Panc1 (cell line): ENCODE measurements at regions not wholly inside any gene's neighbourhood (a gene's known extent, or its start where the extent isn't known, plus 50 kb on each side); places are given as distances from the start of the nearest gene placed in this dataset.

Experiments
- POLR2AphosphoS5 ChIP-seq: IDR thresholded peaks from 2 replicates; pipeline ENCODE4 v1.6.1; 2012; ENCODE audit warnings: mild to moderate bottlenecking, low read depth, low read length, moderate library complexity
- SIN3A ChIP-seq: IDR thresholded peaks from 2 replicates; pipeline ENCODE4 v1.6.1; 2012; ENCODE audit warnings: low read depth, mild to moderate bottlenecking, low read length, moderate library complexity, borderline replicate concordance; ENCODE audit not compliant: insufficient read depth
- TF ChIP-seq, protein P1 (sequence below): fragments of 450-650 bp; IDR thresholded peaks from 2 replicates; pipeline ENCODE4 v1.5.1; 2017; ENCODE audit warnings: mild to moderate bottlenecking
- TF ChIP-seq, protein P2 (sequence below), 2 experiments: IDR thresholded peaks; 2 replicates each; pipeline ENCODE4 v1.6.1; 2011 to 2012; ENCODE audit warnings: low read depth in 2 of 2, control low read depth in 1 of 2, low read length in 1 of 2, mild to moderate bottlenecking in 1 of 2, moderate library complexity in 1 of 2; ENCODE audit not compliant: insufficient read depth in 1 of 2

DNA sequence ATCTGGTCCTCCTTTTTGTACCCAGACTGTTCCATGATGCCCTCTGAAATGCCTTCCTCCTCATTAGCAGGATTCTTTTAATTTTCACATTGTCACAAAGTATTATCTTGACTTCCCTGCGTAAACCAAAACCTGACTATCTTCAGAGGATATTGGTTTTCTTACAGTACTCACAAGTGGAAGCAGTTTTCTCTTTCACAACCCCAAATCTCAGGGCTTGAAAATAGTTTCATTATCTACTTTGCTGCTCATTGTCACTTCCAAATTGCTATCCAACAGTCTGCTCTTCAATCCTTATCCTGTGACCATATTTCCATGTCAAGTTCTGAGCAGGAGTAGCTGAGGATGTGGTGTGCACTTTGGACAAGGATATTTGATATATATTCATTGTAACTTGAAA, 324.1 kb downstream of the FAM170A start:
- TF ChIP-seq, protein P1, sequence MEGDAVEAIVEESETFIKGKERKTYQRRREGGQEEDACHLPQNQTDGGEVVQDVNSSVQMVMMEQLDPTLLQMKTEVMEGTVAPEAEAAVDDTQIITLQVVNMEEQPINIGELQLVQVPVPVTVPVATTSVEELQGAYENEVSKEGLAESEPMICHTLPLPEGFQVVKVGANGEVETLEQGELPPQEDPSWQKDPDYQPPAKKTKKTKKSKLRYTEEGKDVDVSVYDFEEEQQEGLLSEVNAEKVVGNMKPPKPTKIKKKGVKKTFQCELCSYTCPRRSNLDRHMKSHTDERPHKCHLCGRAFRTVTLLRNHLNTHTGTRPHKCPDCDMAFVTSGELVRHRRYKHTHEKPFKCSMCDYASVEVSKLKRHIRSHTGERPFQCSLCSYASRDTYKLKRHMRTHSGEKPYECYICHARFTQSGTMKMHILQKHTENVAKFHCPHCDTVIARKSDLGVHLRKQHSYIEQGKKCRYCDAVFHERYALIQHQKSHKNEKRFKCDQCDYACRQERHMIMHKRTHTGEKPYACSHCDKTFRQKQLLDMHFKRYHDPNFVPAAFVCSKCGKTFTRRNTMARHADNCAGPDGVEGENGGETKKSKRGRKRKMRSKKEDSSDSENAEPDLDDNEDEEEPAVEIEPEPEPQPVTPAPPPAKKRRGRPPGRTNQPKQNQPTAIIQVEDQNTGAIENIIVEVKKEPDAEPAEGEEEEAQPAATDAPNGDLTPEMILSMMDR, result no peak
- TF ChIP-seq POLR2AphosphoS5, result no peak
- TF ChIP-seq SIN3A, result no peak
- TF ChIP-seq, protein P2, sequence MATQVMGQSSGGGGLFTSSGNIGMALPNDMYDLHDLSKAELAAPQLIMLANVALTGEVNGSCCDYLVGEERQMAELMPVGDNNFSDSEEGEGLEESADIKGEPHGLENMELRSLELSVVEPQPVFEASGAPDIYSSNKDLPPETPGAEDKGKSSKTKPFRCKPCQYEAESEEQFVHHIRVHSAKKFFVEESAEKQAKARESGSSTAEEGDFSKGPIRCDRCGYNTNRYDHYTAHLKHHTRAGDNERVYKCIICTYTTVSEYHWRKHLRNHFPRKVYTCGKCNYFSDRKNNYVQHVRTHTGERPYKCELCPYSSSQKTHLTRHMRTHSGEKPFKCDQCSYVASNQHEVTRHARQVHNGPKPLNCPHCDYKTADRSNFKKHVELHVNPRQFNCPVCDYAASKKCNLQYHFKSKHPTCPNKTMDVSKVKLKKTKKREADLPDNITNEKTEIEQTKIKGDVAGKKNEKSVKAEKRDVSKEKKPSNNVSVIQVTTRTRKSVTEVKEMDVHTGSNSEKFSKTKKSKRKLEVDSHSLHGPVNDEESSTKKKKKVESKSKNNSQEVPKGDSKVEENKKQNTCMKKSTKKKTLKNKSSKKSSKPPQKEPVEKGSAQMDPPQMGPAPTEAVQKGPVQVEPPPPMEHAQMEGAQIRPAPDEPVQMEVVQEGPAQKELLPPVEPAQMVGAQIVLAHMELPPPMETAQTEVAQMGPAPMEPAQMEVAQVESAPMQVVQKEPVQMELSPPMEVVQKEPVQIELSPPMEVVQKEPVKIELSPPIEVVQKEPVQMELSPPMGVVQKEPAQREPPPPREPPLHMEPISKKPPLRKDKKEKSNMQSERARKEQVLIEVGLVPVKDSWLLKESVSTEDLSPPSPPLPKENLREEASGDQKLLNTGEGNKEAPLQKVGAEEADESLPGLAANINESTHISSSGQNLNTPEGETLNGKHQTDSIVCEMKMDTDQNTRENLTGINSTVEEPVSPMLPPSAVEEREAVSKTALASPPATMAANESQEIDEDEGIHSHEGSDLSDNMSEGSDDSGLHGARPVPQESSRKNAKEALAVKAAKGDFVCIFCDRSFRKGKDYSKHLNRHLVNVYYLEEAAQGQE (IDR thresholded peaks at IDR 0.05; ENCODE audit: insufficient read depth in 1 of 2, low read depth in 2 of 2, low read length in 1 of 2), result no peak
